Loucy (cell line): ENCODE measurements at regions not wholly inside any gene's neighbourhood (a gene's known extent, or its start where the extent isn't known, plus 50 kb on each side); places are given as distances from the start of the nearest gene placed in this dataset.

ENCODE experiments used
- CTCF ChIP-seq: fragments of 200-600 bp; sonication (generic); conservative IDR thresholded peaks from 2 replicates; pipeline ENCODE4 v1.5.1; 2014; ENCODE audit warnings: mild to moderate bottlenecking, antibody characterized with exemption, low read length
- EZH2phosphoT487 ChIP-seq: fragments of 200-600 bp; IDR thresholded peaks from 2 replicates; pipeline ENCODE4 v1.6.1; 2018; ENCODE audit warnings: antibody characterized with exemption, mild to moderate bottlenecking, moderate library complexity, borderline replicate concordance

GRCh38 chr6:85068221-85068620 is 303.8 kb upstream of the TBX18 start:
- no peak for TF ChIP-seq CTCF
- no peak for TF ChIP-seq EZH2phosphoT487
